ENCODE measurements at regions not wholly inside any gene's neighbourhood (a gene's known extent, or its start where the extent isn't known, plus 50 kb on each side); places are given as distances from the start of the nearest gene placed in this dataset.

GRCh38 chr5:25094219-25094618 is 449.4 kb upstream of the CDH10 start:
- CTCF ChIA-PET: no interaction called here
- Histone ChIP-seq H3K4me2 (ENCODE audit: low read length) (no peak overlapping the region), H3K9me3 (ENCODE audit: low read length) (no peaks in the 10 kb centered on the region), H3K4me1 (ENCODE audit: insufficient read depth, low read length) (peaks cover 22% of the 10 kb centered on the region), H3F3A (ENCODE audit: low read length, unreplicated experiment) (no peaks in the 10 kb centered on the region), H4K20me1 (ENCODE audit: low read length) (no peaks in the 10 kb centered on the region), H3K27ac (ENCODE audit: low read length) (no peak overlapping the region), H3K27me3 (ENCODE audit: low read length) (no peaks in the 10 kb centered on the region), H3K4me3 (ENCODE audit: low read length) (no peak overlapping the region), H3K9me2 (replicated peaks; ENCODE audit: low read length) (no peaks in the 10 kb centered on the region), H3K36me3 (ENCODE audit: low read depth, low read length) (no peaks in the 10 kb centered on the region), H2AFZ (ENCODE audit: low read length) (no peak overlapping the region), H3K9ac (ENCODE audit: low read length) (no peak overlapping the region), H3K79me2 (ENCODE audit: low read length) (no peaks in the 10 kb centered on the region)
- intact Hi-C loops (cut with micrococcal nuclease): no loop called here
- no TSS peak for BruUV-seq (replicated peaks)
- DNase-seq (no peak), ATAC-seq (no peak)
- TF ChIP-seq EZH2phosphoT487 (IDR thresholded peaks at IDR 0.05; ENCODE audit: borderline replicate concordance, low read length): no peak
- no peak for TF ChIP-seq EZH2 (IDR thresholded peaks at IDR 0.05; ENCODE audit: low read length, unreplicated experiment)
- TF ChIP-seq CTCF (conservative IDR thresholded peaks at IDR 0.05; ENCODE audit: low read depth, low read length): no peak
- POLR2A ChIA-PET (ENCODE audit: unreplicated experiment): no interaction called here

DNA sequence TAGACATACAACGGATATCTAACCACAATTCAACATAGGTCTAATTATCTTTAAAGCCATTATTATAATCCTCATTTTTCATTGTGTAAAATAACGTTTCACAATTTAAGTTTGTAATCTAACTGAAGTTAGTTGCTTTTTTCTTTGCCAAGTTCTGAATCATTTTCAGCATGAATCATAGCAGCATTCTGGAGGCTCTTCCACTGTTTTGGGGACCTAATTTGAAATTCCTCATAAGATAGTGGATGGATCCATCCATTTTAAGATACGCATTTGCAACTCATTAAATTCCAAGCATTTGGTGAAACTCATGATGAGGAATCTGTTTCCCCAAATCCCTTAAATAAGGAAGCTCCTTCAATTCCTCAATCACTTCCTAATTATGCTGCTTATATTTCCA is 447.1 kb upstream of the CDH10 start:
- peak overlapping the region; percentile 2; the same call in 1 of the 2 replicates for H3K4me3 ChIP-seq (ENCODE audit: low read length)
- peak overlapping the region; percentile 78; the same call in 1 of the 2 replicates for H3K4me2 ChIP-seq (ENCODE audit: low read length)
- no peaks in the 10 kb centered on the region for H3K9me3 ChIP-seq (ENCODE audit: low read length)
- peaks cover 22% of the 10 kb centered on the region for H3K4me1 ChIP-seq (ENCODE audit: insufficient read depth, low read length)
- H2AFZ ChIP-seq (ENCODE audit: low read length): no peak overlapping the region
- no peaks in the 10 kb centered on the region for H3K79me2 ChIP-seq (ENCODE audit: low read length)
- ATAC-seq (no peak), DNase-seq (peak; percentile 67)
- no peaks in the 10 kb centered on the region for H3K36me3 ChIP-seq (ENCODE audit: low read depth, low read length)
- H3K9me2 ChIP-seq (replicated peaks; ENCODE audit: low read length): no peaks in the 10 kb centered on the region
- intact Hi-C loops (cut with micrococcal nuclease): no loop called here
- ChIA-PET POLR2A (ENCODE audit: unreplicated experiment) (no interaction called here), CTCF (no interaction called here)
- no peak overlapping the region for H3K27ac ChIP-seq (ENCODE audit: low read length)
- no peak overlapping the region for H3K9ac ChIP-seq (ENCODE audit: low read length)
- H4K20me1 ChIP-seq (ENCODE audit: low read length): no peaks in the 10 kb centered on the region
- no peaks in the 10 kb centered on the region for H3F3A ChIP-seq (ENCODE audit: low read length, unreplicated experiment)
- no TSS peak for BruUV-seq (replicated peaks)
- TF ChIP-seq EZH2phosphoT487 (IDR thresholded peaks at IDR 0.05; ENCODE audit: borderline replicate concordance, low read length): no peak
- no peak for TF ChIP-seq EZH2 (IDR thresholded peaks at IDR 0.05; ENCODE audit: low read length, unreplicated experiment)
- no peak for TF ChIP-seq CTCF (conservative IDR thresholded peaks at IDR 0.05; ENCODE audit: low read depth, low read length)
- no peaks in the 10 kb centered on the region for H3K27me3 ChIP-seq (ENCODE audit: low read length)

GRCh38 chr5:25090854-25091253 is 446.1 kb upstream of the CDH10 start:
- peak overlapping the region; percentile 7; the same call in 1 of the 2 replicates for H2AFZ ChIP-seq (ENCODE audit: low read length)
- BruUV-seq (replicated peaks): no TSS peak
- H3K4me2 ChIP-seq (ENCODE audit: low read length): peak overlapping the region; percentile 78
- ATAC-seq: peak; percentile 91
- H3K9me3 ChIP-seq (ENCODE audit: low read length): no peaks in the 10 kb centered on the region
- no peaks in the 10 kb centered on the region for H3K9me2 ChIP-seq (replicated peaks; ENCODE audit: low read length)
- H4K20me1 ChIP-seq (ENCODE audit: low read length): no peaks in the 10 kb centered on the region
- H3F3A ChIP-seq (ENCODE audit: low read length, unreplicated experiment): no peaks in the 10 kb centered on the region
- CTCF ChIA-PET: no interaction called here
- TF ChIP-seq EZH2phosphoT487 (IDR thresholded peaks at IDR 0.05; ENCODE audit: borderline replicate concordance, low read length) (no peak), EZH2 (IDR thresholded peaks at IDR 0.05; ENCODE audit: low read length, unreplicated experiment) (no peak), CTCF (conservative IDR thresholded peaks at IDR 0.05; ENCODE audit: low read depth, low read length) (no peak)
- intact Hi-C loops (cut with micrococcal nuclease): no loop called here
- no peak overlapping the region for H3K27ac ChIP-seq (ENCODE audit: low read length)
- no peaks in the 10 kb centered on the region for H3K79me2 ChIP-seq (ENCODE audit: low read length)
- peak; percentile 43 for DNase-seq
- no peaks in the 10 kb centered on the region for H3K27me3 ChIP-seq (ENCODE audit: low read length)
- H3K4me1 ChIP-seq (ENCODE audit: insufficient read depth, low read length): peaks cover 22% of the 10 kb centered on the region
- no peak overlapping the region for H3K9ac ChIP-seq (ENCODE audit: low read length)
- H3K36me3 ChIP-seq (ENCODE audit: low read depth, low read length): no peaks in the 10 kb centered on the region
- H3K4me3 ChIP-seq (ENCODE audit: low read length): peak overlapping the region; percentile 56
- POLR2A ChIA-PET (ENCODE audit: unreplicated experiment): no interaction called here
